Stimulated activated CD4-positive, alpha-beta T cell treated with anti-CD3 and anti-CD28 coated beads, TNF-alpha, amount 100 ng/mL, for 48 hours (primary cell): ENCODE measurements at regions not wholly inside any gene's neighbourhood (a gene's known extent, or its start where the extent isn't known, plus 50 kb on each side); places are given as distances from the start of the nearest gene placed in this dataset.
"Not testable (repeated sequence)": the region's sequence is repeated elsewhere in the genome, so short reads cannot be mapped to it uniquely, and the experiment has no call there.

Source experiments
- DNase-seq, 3 donors: peaks; one replicate each; pipeline ENCODE4 v3.0.0-alpha.2; 2020; ENCODE audit warnings: low read depth in 3 of 3

DNA sequence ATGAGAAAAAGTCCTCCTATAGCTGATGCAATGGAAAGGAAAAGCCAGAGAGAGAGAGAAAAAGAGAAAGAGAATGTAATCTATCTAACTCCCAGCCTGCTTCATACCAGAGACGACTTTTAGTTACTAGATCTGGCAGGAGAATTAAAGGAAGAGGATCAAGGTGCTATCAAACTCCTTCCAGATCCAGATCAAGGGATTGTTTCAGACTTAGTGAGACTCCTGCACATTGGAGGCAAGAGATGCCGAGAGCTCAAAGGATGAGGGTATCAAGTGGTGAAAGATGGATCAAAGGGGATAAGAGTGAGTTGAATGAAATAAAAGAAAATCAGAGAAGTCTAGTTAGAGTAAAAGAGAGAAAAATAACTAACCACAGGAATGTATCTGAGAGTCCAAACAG, 478.6 kb downstream of the KIF4B start:
- DNase-seq, result no peak

DNA sequence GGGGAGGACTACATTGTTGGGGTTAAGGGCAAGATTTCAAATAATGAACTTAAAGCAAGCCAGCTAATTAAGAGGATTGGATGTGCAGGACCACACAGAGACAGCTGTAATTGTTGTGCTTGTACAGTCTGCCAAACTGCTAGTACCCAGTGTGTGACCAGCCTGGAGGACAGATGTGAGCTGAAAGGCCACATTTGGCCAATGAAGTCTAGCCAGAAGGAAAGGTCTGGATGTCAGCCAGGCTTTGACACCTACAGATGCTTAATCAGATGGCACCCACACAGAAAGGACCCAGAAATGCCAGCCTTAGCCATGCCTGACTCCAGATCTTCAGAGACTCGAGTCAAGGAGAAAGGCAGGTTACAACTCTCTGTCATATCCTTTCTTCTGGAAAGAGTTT, 491.1 kb downstream of the KIF4B start:
- no peak for DNase-seq

DNA sequence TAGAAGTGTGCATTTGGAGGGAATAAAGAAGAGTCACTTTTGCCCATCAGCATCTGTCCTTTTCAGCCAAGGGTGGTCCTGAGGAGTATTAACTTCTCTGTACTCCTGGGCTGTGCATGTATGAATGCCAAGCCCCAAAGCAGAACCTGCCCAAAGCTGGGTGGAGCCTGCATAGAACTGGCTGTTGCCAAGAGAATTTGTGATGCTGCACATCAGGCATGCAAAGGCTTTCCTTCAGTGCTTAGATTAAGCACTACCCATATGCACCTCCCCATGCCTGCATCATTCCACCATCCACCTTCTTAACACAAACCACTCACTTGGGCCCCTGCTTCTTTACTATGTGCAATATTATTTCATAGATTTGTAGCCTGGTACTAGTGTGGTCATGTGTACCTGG, 493.8 kb downstream of the KIF4B start:
- no peak for DNase-seq

DNA sequence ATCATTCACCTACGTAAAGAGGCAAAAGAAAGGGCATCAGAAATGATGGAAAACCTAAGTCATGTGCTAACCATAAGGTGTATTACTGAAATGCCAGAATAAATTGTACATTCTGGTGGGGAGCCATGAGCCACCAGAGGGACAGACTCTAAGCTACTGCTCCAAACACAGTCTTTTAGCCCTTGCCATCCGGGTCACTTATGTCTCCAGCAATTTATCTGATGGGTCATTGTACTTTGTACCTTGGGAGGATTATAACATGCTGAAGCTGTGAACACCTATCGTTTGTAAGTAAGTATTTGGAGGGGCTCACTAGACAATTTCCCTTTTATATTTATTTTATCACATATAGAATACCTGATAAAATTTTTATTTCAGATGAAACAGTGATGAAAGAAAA, 495.1 kb downstream of the KIF4B start:
- no peak for DNase-seq

DNA sequence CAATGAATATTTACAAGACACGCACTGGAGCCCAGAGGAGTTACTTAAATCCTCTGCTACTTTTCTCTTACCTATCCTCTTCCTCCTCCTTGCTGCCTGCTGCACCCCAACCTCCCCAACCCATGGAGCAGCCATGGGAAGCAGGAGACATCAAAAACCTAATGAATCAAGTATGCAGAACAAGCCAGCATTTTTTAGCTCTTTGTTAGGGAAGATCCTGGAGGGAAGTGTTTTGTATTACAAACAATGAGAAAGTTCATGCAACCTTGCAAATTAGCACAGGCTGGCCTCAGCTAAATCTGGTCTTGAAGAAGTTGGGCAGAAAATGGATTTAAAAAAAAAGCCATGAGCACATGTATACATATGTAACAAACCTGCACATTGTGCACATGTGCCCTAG, 498.8 kb downstream of the KIF4B start:
- DNase-seq, result no peak

DNA sequence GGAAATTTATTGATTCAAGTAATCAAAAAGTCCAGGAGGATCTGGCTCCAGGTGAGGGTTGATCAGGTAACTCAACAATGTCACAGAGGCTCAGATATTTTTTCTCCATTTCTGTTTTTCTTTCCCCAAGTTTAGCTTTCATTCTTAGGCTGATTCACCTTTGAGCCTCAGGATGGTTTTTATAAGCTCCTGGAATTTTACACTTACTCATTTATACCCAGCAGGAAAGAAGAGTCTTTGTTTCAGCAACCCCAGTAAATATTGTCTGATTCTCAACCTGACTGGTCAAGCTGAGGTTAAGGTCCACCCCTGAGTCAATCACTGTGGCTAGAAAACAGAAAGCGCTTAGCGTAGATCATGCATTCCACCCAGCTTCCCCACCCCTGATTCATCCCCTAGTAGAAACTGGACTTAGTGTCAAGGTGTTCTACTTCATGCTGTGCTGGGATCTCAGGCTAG, 500.6 kb downstream of the KIF4B start:
- no peak for DNase-seq

DNA sequence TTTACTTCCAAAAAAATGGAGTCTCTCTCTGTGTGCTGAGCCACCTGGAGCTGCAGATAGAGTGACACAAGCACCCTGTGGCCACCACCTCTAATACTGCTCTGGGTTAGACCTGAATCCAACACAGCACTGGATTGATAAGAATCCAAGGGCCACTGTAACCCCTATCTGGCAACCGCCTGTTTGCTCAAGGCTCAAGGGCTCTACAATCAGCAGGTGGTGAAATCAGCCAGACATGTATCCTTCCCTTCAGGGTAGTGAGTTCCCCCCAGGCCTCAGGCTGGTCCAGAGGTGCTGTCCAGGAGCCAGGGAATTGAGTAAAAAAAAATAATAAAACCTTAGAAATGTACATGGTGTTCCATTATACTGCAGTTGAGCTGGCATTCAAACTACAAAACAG, 509.0 kb downstream of the KIF4B start:
- no peak for DNase-seq

DNA sequence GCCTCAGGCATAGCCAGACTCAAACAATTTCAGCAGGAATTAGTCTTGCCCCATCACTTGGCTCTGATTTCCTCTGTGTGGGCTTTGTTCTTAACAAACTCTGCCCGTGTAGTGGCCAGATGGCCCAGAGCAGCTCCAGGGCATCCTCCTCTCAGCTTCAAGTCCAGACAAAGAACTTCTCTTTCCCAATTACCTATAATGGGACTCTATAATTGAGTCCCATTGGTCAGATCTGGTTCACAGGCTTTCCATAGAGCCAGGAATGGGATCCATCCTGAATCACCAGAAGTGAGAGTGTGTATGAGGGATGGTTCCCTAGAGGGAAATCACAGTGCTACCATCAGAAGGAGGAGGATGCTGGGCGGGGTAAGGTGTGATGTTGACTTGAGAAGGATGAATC, 515.8 kb downstream of the KIF4B start:
- no peak for DNase-seq

DNA sequence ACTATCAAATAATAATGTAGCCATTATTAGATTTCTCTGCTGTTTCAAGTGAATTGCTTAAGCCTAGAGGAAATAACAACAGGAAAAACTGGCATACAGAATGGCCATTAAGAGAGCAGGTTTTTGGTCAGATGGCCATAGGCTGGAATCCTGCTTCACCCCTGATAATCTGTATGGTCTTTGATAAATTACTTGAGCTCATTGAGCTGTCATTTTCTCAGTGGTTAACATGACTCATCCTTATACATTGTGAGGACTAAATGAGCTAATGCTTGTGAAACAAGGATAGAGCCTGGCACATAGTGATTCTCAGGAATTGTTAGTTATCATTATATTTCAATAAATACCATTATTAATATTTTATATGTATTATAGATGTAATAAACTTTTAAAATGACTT, 516.5 kb downstream of the KIF4B start:
- DNase-seq, result no peak

DNA sequence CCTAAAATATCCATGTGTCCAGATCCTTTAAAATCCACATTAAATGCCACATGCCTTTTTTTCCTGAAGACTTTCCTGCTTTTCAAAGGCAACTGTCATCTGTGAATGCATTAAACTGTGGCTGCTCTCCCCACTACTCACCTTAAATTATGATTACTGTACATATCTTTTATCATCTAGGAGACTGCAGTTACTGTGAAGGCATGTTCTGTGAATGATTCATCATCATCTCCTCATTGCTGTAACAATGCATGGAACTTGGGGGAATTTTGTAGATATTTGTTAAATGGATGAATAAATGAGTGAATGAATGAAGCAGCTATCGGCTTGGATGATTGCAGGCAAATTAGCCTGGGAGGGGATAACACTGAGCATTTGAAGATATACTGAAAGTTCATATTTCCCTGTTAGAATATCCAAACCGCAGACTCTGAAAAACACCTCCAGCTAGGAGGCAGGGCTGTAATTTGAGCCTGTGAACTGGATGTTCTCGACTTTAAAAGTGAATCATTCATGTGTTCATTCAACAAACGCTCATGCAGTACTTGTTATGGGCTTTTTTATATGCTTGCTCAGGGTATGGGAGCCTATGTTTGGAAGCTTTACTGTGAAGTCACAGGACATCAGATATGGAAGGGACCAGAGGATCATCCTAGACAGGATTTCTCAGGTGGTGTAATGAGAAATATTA, 519.2 kb downstream of the KIF4B start:
- no peak for DNase-seq

DNA sequence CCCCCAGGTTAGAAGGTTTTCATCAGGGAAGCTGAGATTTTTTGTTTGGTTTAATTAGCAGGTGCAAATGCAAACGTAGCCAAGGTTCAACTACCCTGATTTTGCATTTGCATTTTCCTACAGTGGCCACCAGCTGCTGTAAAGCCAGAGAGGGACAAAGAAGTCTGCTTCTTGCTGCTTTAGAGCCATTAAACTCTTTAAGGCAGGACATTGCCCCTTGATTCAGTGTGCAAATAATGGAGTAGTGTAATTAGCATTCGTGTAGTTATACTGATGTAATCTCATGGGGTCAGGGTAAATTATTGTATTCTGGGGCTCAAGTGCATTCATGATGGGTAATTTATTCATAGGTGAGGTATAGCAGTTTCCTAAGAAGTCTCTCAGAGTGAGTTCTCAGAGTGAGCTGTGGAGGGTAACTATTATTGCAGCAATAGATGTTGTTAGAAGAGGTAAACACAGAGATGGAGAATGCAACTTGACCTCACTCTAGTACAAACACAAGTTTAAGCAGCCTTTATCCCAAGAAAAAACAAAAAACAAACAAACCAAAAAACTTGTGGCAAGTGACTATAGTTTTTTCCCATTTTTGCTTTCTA, 526.5 kb downstream of the KIF4B start:
- DNase-seq, result no peak

DNA sequence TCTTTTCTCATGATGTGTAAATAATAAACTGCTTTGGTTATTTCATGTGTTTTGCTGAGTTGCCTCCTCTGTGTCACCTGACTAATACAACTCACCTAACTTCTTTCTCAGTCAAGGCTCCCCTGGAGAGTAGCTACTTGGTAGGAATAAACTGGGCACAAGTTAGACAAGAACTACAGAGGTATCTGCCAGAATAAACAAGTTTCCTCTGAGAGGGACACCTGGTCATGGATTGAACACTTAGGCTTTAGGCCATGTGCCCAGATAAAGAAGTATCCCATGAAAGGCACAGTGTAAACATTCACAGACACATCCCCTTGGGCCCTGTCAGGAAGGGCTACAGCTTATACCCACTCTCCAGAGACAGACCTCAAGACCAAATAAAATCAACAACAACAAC, 532.5 kb downstream of the KIF4B start:
- DNase-seq, result no peak

DNA sequence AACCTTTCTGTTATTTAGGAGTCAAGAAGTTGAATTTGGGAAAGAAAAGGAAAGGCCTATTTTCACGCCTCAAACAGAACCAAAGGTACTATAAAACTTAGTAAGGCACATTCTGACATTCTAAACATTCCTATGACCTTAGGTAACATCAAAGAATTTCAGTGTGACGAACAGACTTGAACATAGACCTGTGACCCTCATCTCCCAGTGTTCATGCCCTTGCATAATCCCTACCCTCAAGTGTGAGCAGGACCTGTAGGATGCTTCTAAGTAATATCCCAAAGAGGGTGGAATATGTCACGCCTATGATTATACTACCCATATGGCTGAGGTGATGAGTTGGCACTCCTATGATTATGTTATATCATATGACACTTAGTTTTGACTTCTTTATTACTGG, 540.9 kb downstream of the KIF4B start:
- no peak for DNase-seq

DNA sequence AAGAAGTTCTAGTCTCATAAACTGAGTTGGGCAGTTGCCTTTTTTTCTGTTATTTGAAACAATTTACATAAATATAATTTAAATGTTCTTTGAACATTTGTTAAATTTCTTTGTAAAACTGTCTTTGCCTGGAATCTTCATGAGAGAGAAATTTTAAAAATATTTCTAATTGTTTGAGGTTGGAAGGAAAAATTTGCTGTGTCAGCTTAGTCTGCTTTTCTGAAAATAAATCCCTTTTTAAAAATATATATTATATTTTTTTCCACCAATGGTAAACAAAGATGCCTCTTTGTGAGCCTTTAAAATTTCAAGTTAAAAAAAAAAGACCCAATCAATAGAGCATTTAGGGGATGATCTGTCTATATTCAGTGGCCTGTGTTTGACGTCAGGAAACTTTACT, 542.7 kb downstream of the KIF4B start:
- DNase-seq, result no peak

DNA sequence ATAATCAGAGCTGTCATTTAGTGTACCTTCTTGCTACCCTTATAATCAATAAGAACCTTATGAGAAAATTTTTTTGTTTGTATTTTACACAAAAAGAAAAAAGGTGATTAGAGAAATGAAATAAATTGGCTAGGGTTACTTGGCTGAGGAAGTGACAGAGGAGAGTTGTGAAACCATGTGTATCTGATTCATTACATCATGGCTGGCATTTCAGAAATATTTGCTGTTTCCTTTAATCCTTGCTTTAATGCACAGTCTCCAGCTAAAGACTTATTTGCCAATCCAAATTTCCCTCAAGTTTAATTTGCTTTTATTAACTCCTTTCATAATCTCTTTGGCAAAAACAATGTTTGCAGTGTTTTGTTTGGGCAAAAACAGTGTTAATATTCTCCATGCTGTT, 543.1 kb downstream of the KIF4B start:
- DNase-seq, result no peak

DNA sequence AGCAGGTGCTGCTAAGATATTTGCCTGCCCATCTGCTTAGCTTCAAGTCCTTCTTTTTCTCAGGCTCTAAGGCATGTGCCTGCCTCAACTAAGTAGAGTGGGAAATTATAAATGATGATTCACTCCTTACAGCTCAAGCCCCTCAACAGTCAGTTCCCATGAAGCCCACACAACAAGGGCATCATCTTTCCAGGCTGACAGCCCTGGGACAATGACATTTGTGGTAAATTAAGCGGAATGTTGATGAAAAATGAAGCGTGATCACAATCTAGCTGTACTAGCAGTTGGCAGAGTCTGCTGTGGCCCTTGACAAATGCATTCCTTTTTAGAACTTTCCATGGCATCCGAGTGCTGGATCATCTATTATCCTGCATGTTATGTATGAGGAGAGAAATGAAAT, 548.6 kb downstream of the KIF4B start:
- DNase-seq, result no peak

DNA sequence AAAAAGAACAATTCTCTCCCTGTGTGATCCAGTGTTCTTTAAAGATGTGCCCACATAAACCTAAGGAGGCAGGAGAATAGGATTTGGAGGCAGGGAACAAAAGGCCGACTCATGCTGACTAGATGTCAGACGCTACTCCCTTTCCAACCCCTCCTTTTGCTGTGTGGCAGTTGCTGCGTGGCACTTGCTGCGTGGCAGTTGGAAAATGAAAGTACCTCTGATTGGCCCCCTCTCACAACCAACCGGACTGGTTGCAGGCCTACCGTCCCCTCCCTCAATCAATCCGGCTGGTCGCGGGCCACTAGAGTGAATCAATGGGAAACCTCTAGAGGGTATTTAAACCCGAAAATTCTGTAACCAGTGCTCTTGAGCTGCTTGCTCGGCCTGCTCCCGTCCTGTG, 551.0 kb downstream of the KIF4B start:
- DNase-seq, result no peak

DNA sequence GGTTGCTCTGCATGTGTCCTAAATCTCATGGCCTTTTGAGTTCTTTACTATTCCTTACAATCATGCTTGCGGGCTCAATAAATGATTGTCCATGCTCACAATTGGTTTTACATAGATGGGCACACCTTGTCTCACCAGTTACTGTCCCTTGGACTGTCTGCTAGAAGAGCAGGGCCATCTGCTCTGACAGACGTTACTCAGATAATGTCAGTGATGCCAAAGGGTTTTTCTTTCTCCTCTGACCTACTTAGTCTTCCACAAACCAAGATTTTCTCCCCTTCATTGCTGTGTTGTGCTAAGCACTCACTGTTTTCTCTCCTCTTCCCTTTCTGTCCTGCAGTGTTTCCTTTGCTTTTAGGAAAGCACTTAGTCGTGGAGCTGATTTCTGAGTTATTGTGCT, 562.3 kb downstream of the KIF4B start:
- no peak for DNase-seq

DNA sequence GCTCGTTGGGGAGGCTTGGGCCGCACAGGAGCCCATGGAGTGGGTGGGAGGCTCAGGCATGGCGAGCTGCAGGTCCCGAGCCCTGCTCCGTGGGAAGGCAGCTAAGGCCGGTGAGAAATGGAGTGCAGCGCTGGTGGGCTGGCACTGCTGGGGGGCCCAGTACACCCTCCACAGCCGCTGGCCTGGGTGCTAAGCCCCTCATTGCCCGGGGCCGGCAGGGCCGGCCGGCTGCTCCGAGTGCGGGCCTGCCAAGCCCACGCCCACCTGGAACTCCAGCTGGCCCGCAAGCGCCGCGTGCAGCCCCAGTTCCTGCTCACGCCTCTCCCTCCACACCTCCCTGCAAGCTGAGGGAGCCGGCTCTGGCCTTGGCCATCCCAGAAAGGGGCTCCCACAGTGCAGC, 573.3 kb downstream of the KIF4B start:
- not testable (repeated sequence) for DNase-seq

DNA sequence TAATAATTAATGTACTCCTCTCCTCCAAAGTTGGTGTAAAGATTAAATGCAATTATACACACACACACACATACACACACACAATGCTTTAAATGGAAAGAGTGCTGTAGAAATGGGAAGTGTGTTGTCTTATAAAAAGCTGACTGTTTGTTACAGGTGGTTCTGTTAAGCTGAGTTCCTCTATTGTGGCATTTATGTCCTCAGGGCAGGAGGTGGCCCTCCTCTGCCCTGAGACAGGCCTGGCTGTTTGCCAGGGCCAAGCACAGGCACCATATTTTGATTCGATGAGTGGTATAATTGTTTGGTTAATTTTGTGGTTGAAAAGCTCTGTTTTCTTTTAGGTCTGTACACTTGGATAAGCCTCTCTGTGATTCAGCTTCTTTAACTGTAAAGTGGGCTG, 573.9 kb downstream of the KIF4B start:
- no peak for DNase-seq

DNA sequence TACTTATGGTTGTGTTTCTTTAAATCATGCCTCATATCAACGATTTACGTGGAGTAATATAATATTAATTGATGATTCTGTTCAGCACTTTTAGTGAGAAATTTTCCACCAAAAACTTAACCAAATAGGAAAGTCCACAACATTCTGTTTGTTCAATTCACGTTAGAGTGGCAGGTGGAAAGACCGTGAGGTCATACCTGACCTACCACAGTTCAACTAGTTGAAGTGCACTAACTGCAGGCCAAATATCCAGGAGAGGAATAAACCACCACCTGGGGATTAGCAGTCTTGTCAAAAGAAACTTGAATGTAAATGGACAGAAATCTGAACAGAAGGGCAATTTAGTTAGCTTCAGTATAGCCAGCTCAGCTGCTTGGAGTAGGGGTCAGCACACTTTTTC, 577.7 kb downstream of the KIF4B start:
- no peak for DNase-seq

DNA sequence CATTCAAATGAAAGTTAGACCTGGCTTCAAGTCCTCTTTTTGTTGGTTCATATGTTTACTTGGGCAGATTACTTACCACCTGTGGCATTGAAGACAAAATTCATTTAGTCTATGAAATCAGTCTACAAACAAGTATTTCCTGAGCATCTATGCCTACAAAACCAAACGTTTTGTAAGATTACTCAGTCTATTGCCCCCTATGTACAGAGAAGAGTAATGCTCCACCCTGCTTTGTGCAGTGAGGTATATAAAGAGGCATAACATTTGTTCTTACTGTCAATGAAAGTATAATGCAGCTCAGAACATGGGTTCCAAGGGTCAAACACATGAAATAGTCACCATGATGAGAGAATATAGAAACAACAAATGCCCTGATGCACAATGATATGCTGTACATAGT, 580.7 kb downstream of the KIF4B start:
- no peak for DNase-seq

DNA sequence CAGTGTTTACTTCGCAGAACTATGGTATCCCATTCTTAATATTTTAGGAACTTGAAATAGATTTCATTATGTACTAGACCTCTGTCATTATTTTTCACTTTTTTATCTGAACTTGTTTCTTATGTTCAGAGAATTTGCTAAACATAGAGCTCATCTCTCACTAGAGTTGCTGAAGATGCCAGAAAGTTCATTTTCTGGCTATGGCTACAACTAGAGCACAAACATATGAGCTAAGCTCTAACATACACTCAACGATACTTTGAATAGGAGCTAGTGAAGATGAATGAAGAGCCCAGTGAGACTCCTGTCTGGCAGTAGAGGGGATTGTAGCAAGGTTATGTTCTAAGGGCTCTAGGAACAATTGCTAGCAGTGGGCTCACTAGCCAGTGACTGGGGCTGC, 582.2 kb downstream of the KIF4B start:
- DNase-seq, result no peak

DNA sequence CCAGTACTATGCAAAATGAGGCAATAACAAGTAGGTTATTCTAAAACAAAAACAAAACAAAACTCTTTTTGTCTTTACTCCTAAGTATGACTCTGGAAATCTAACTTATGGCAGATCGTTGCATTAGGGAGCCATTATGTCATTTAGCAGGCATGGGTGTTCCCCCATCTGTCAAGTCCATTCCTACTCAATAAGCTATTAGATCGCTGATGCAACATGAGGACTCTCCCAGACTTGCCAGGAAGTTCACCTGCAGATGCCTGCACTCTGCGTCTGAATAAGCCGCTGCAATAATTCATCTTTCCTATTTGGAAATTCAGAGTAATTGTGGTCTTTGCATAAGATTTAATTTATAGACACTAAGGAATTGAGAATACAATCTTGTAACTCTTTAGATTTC, 585.0 kb downstream of the KIF4B start:
- no peak for DNase-seq
